Mesenteric fat pad (tissue), 1 donor: ENCODE measurements at regions not wholly inside any gene's neighbourhood (a gene's known extent, or its start where the extent isn't known, plus 50 kb on each side); places are given as distances from the start of the nearest gene placed in this dataset.

Experiments used
- DNase-seq: peaks from one replicate; pipeline ENCODE4 v3.0.0-alpha.2; 2020; ENCODE audit warnings: low spot score
- donor health status: DM: yes; HTN: yes; CAD: no.

GRCh38 chr2:128799284-128799552 lies 480.6 kb upstream of the HS6ST1 start:
- DNase-seq: no peak

DNA sequence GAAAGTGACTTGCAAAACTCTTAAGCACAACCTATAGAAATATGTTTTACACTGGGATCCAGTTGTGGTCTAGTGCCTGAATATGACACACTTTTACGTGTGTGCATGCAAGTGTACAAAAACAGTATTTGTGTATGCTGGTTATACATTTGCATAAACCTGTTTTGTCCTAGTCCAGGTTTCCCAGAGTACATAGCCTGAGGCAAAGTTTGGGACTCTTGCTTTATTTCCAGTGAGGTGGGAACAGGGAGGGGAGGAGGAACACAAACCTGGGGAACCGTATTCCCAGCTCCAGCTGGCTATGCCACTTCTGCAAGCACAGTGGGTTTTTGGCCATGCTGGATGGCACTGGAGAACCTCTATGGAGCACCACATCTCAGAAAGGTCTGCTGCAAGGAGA lies 481.1 kb upstream of the HS6ST1 start:
- DNase-seq: no peak

- DNase-seq: no peak
Measured at GRCh38 chr2:128801576-128801975, 482.9 kb upstream of the HS6ST1 start.

GRCh38 chr2:128803222-128803621 lies 484.6 kb upstream of the HS6ST1 start:
- DNase-seq: no peak

GRCh38 chr2:128805237-128805636 lies 486.6 kb upstream of the HS6ST1 start:
- no peak for DNase-seq

DNA sequence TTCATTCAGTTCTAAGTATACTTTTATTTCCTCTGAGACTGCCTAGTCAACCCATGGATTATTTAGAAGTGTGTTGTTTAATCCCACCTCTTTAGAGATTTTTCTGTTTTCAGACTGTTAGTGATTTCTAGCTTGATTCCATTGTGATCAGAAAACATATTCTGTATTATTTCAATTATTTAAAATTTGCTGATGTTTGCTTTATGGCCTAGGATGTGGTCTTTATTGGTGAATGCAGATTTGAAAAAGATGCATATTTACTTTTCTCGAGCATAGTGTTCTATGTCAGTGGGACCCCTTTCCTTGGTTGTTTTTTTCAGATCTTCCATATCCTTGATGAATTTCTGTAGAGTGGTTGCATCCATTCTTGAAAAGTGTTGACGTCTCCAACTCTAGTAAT lies 487.2 kb upstream of the HS6ST1 start:
- no peak for DNase-seq

DNA sequence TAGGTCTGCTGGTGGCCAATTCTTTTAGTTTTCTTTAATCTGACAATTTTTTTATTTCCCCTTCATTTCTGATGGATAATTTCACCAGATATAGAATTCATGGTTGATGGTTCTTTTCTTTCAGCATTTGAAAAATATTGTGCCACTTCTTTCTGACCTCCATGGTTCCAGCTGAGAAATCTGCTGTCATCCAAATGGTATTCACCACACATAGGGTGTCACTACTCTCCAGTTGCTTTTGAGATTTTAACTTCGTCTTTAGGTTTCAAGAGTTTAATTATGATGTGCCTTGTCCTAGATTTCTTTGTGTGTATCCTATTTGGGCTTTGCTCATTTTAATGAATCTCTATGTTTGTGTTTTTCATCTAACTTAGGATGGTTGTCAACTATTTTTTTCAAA lies 488.6 kb upstream of the HS6ST1 start:
- DNase-seq: no peak

DNA sequence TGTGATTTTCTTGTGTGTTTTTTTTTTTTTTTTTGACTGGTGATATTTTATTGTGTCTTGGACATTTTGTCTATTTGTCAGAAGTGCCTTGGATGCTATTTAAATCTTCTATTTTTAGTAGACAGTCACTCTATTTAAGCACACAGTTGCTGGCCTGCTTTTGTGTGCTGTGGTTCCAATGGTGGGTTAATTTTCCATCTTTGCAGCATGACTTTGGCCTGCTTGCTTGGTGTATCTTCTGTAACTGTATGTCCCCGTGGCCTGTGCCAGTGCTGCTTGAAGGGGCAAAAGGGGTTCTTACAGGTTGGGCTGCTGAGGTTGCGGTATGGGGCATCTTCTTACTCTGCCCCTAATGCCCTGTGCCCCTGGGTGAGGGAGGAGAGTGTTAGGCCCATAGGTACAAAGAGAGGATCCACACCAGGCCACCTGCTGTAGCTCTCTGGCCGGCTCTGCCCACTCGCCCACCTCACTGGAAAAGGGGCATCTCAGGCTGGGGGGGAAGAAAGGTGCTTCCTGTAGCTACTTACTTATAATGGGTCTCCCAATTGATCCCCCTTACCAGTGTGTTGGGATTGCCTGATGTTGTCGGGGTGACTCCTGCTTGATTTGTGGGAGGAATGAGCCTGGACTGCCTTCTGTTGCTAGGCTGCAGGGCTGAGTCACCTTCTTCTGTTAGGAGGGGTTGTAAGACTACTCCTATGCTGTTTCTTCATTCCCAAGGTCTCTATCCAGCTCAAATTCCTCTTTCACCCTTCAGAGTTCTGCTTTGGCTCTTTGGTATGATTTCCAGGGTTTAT lies 490.0 kb upstream of the HS6ST1 start:
- peak; percentile 43 for DNase-seq

DNA sequence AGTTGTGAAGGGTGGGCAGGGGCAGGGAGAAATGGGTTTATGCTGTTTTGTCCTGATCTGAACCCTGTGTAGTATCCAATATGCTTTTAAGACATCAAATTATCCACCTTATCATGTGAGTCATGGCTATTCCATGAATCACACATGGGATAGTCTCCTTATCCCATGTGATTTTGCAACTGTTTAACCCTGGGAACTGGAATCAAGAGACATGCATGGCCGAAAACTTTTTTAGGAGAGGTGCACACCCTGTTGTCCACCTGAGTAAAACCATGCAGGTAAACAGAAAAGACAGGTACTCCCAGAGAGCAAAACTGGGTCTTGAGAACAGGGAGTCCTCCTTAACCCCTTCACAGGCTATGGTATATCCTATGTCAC lies 490.6 kb upstream of the HS6ST1 start:
- no peak for DNase-seq

GRCh38 chr2:128809880-128810279 lies 491.2 kb upstream of the HS6ST1 start:
- no peak for DNase-seq

DNA sequence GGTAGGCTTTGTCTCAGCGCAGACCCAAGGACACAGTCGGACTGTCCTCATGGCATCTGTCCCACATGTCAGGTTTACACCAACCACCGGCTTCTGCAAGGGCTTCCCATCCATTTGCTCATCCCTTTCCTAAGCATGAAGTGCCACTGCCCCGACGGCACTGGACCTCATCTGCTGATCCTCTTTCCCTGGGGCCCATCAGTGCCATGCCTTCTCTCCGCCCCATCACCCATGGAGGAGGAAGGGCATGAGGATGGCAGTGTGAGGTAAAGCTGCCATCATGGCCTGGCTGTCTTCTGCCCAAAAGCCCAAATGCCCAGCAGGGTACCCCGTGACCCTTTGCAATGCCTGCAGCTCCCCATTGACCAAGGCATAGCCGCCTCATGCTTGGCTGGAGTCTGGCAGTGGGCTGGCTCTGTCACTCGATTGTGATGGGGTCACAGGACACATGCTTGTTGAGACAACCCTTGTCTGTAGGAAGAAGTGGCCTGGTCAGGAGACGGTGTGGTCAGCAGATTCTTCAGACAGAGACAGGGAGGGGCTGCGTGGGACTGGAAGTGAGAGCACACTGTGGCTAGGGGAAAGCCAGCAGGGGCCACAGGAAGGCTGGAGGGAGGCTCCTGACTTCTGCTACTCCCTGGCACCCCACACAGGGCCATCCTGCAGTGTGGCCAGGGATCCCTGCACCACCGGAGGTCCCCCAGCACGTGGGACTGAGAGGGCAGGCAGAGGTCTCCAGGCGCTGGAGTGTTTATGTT lies 493.7 kb upstream of the HS6ST1 start:
- DNase-seq: peak; percentile 67

GRCh38 chr2:128813352-128814034 lies 494.8 kb upstream of the HS6ST1 start:
- peak; percentile 53 for DNase-seq

DNA sequence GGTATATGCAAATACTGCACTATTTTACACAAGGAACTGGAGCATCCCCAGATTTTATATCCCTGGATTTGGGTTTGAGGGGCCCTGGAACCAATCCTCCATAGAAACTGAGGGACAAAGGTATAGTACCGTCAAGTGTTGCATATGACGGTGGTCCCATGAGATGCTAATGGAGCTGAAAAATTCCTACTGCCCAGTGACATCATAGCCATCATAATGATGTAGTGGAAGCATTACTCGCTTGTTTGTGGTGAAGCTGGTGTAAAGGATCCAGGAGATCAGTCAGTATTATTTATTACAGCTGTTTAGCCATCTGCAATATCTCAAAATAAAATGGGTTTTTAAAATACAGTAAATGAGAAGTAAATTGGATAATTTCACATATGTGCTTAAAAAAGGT lies 496.6 kb upstream of the HS6ST1 start:
- DNase-seq: no peak

GRCh38 chr2:128817171-128817570 lies 498.5 kb upstream of the HS6ST1 start:
- peak; percentile 83 for DNase-seq

GRCh38 chr2:128817813-128818212 lies 499.1 kb upstream of the HS6ST1 start:
- peak; percentile 30 for DNase-seq

GRCh38 chr2:128818248-128818647 lies 499.6 kb upstream of the HS6ST1 start:
- DNase-seq: no peak

DNA sequence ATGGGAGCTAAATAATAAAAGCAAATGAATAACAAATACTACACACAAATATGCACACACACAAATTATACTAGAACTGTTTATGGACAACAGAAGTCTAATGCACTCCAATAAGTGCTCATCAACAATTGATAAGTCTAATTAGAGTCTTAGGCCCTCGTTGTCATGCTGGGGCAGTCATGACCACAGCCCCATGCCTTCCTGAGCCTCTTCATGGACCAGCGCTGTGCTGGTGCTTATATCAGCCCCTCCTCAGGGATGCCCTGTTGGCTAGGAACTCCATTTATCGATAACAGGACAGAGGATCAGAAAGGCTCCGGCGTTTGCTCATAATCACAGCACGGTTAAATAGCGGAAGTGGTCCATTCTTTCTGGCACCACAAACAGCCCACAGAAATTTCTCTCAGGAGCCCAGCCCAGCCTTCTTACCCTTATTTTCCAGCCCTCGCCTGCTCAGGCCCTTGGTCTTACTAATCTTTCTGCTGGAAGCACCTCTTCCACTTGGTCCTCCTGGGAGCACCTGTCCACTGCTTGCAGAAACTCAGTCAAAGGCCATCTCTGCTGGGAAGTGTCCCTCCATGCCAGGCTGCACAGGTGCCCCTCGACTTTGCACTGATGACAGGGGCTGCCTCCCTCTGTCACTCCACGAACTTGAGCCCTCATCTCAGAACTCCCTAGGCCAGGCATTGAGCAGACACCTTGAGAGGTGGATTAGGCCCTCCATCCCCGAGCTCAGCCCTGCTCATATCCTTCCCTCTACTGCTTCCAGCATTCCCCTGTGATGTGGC lies 500.2 kb upstream of the HS6ST1 start:
- DNase-seq: peak; percentile 65

DNA sequence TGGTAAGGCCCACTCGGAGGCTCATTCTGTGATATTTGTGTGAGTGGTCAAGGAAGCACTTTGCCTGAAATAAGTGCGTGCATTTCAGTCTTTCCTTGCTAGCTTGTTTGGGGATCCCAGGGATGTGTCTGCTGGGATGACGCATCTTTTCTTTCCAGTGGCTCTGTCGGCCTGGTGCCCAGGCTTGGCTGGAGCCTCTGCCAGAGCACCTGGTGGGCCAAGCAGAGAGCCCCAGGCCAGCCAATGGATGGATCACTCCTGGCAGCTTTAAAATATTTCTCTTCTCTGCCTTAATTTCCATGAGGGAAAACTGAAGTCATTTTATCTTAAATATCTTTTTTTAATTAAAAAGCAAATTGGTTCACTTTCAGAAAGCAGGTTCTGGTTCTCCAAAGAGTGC lies 501.8 kb upstream of the HS6ST1 start:
- DNase-seq: no peak

DNA sequence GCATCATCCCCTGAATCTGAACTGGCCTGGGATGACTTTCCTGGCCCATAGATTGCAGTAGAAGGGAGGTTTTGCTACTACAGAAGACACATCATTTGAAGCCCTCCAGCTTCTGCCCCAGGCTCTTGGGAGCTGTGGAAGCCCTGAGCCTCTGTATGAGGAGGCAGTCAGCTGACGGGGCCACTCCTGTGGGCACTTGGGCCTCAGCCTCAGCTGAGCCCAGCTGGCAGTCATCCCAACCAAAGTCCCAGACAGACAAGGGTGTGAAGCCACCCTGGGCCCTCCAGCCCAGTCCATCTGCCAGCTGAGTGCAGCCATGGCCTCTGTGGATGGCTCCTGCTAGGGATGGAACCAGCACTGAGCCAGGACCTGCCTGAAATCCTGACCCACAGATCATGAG lies 502.3 kb upstream of the HS6ST1 start:
- peak; percentile 57 for DNase-seq

- DNase-seq: peak; percentile 37
Measured at GRCh38 chr2:128832946-128833663, 514.4 kb upstream of the HS6ST1 start.

- DNase-seq: no peak
Measured at GRCh38 chr2:128833664-128834027, 515.0 kb upstream of the HS6ST1 start.
